GM06990 (cell line): ENCODE measurements at regions not wholly inside any gene's neighbourhood (a gene's known extent, or its start where the extent isn't known, plus 50 kb on each side); places are given as distances from the start of the nearest gene placed in this dataset.

Experiments
- DNase-seq: peaks from one replicate; pipeline ENCODE4 v3.0.0-alpha.2; 2011; ENCODE audit not compliant: insufficient read length; ENCODE audit errors: extremely low read depth
- H3K27me3 ChIP-seq: replicated peaks from 2 replicates; pipeline ENCODE4 v1.6.0; 2011; ENCODE audit warnings: low read length; ENCODE audit not compliant: control insufficient read depth, insufficient read depth
- H3K36me3 ChIP-seq: 2 replicates; pipeline ENCODE4 v1.5.1; 2011; ENCODE audit warnings: low read length; ENCODE audit not compliant: control insufficient read depth, insufficient read depth
- H3K4me3 ChIP-seq: replicated peaks from 2 replicates; pipeline ENCODE4 v1.5.1; 2011; ENCODE audit warnings: low read depth, mild to moderate bottlenecking, control low read depth, low read length
- CTCF ChIP-seq: IDR thresholded peaks from 2 replicates; pipeline ENCODE4 v1.5.1; 2011; ENCODE audit warnings: low read length, control low read depth, mild to moderate bottlenecking, inconsistent platforms; ENCODE audit not compliant: insufficient read depth, poor library complexity, severe bottlenecking

GRCh38 chr1:209527993-209528717 lies 55.4 kb upstream of the CAMK1G start:
- Histone ChIP-seq H3K4me3 (no peak overlapping the region), H3K36me3 (no peaks in the 10 kb centered on the region), H3K27me3 (peaks cover 2% of the 10 kb centered on the region)
- DNase-seq: no peak
- TF ChIP-seq CTCF: no peak

- H3K36me3 ChIP-seq: no peaks in the 10 kb centered on the region
- H3K27me3 ChIP-seq: peaks cover 3% of the 10 kb centered on the region
- no peak overlapping the region for H3K4me3 ChIP-seq
- TF ChIP-seq CTCF: no peak
- no peak for DNase-seq
Observed at GRCh38 chr1:209529233-209529632, 54.3 kb upstream of the CAMK1G start.

- Histone ChIP-seq H3K36me3 (no peaks in the 10 kb centered on the region), H3K27me3 (peaks cover 3% of the 10 kb centered on the region), H3K4me3 (no peak overlapping the region)
- DNase-seq: no peak
- TF ChIP-seq CTCF: no peak
Observed at GRCh38 chr1:209531006-209531405, 52.5 kb upstream of the CAMK1G start.

GRCh38 chr1:209531549-209531948 lies 52.0 kb upstream of the CAMK1G start:
- no peak for TF ChIP-seq CTCF

More at GRCh38 chr1:209531549-209531948, 52.0 kb upstream of the CAMK1G start:
- H3K4me3 ChIP-seq: no peak overlapping the region
- no peak for DNase-seq
- H3K36me3 ChIP-seq: no peaks in the 10 kb centered on the region
- peaks cover 3% of the 10 kb centered on the region for H3K27me3 ChIP-seq
